ENCODE measurements at regions not wholly inside any gene's neighbourhood (a gene's known extent, or its start where the extent isn't known, plus 50 kb on each side); places are given as distances from the start of the nearest gene placed in this dataset.
"Not testable (repeated sequence)": the region's sequence is repeated elsewhere in the genome, so short reads cannot be mapped to it uniquely, and the experiment has no call there.

DNA sequence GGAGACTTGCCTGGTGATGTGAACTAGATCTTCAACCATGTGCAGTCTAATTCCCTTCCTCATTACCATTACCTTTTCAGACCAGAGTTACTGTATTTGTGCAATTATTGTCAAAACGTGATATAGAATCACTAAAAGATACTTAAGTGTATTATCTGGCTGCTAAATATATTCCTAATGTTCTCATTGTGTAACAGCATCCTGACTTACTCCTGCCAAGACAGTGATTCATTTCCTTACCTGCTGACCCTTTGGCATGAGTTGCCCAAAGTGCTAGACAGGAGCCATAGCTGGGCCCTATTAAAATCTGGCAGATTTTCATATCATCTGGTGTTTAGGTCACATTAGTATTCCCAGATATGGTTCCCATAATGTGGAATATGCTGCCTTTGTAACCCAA is 598.3 kb upstream of the CAMK1G start:
- TF ChIP-seq NFRKB (IDR thresholded peaks at IDR 0.05) (no peak), ARNT (IDR thresholded peaks at IDR 0.05) (no peak), CTBP1 (IDR thresholded peaks at IDR 0.05; ENCODE audit: borderline replicate concordance) (no peak), FOXK2 (IDR thresholded peaks at IDR 0.05) (no peak), HDGF (IDR thresholded peaks at IDR 0.05; ENCODE audit: borderline replicate concordance) (no peak)
- TF ChIP-seq, protein P1, sequence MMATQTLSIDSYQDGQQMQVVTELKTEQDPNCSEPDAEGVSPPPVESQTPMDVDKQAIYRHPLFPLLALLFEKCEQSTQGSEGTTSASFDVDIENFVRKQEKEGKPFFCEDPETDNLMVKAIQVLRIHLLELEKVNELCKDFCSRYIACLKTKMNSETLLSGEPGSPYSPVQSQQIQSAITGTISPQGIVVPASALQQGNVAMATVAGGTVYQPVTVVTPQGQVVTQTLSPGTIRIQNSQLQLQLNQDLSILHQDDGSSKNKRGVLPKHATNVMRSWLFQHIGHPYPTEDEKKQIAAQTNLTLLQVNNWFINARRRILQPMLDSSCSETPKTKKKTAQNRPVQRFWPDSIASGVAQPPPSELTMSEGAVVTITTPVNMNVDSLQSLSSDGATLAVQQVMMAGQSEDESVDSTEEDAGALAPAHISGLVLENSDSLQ (IDR thresholded peaks at IDR 0.05), result no peak
- DNase-seq (ENCODE audit: extremely low spot score), result no peak
- ChIA-PET CTCF (no interaction called here), POLR2A (no interaction called here)

DNA sequence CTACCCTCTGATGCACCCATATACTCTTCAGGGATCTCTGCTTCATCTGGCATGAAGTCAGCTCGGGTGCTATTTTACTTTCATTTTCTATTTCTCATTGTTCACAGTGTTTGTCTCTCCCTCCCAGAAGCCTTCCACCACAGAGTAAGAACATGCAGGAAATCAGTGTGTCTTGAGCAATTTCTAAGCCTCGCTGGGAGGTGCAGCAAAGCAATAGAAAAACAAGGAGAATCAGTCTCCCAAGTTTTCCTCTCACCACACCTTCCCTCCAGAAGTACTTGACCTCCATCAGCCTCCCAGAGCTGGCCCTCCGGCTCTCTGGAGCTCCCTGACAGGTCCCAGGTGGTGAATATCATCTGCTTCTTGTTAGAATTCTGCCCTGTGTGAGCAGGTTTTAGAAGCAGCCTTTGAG is 594.7 kb upstream of the CAMK1G start:
- no peak for DNase-seq (ENCODE audit: extremely low spot score)
- TF ChIP-seq HDGF (IDR thresholded peaks at IDR 0.05; ENCODE audit: borderline replicate concordance), result no peak
- no peak for TF ChIP-seq TARDBP (IDR thresholded peaks at IDR 0.05)
- no peak for TF ChIP-seq FOXK2 (IDR thresholded peaks at IDR 0.05)
- TF ChIP-seq LEF1 (IDR thresholded peaks at IDR 0.05; ENCODE audit: borderline replicate concordance), result no peak
- no peak for TF ChIP-seq SP1 (IDR thresholded peaks at IDR 0.05)
- no peak for TF ChIP-seq L3MBTL2 (conservative IDR thresholded peaks at IDR 0.05)
- TF ChIP-seq, protein P1 (IDR thresholded peaks at IDR 0.05), result no peak
- no peak for TF ChIP-seq FOXM1 (IDR thresholded peaks at IDR 0.05; ENCODE audit: borderline replicate concordance)
- TF ChIP-seq SUZ12 (IDR thresholded peaks at IDR 0.05), result no peak
- no peak for TF ChIP-seq ARNT (IDR thresholded peaks at IDR 0.05)
- no peak for TF ChIP-seq CTBP1 (IDR thresholded peaks at IDR 0.05; ENCODE audit: borderline replicate concordance)
- TF ChIP-seq ZNF384 (IDR thresholded peaks at IDR 0.05), result no peak
- no peak for TF ChIP-seq ELF4 (IDR thresholded peaks at IDR 0.05)
- TF ChIP-seq FOXA1 (IDR thresholded peaks at IDR 0.05), result no peak
- no peak for TF ChIP-seq BHLHE40 (IDR thresholded peaks at IDR 0.05; ENCODE audit: borderline replicate concordance)
- TF ChIP-seq NFRKB (IDR thresholded peaks at IDR 0.05), result no peak
- POLR2A ChIA-PET, result no interaction called here
- CTCF ChIA-PET, result no interaction called here

GRCh38 chr1:208990456-208990855 is 593.1 kb upstream of the CAMK1G start:
- ChIA-PET CTCF (no interaction called here), POLR2A (no interaction called here)
- TF ChIP-seq BHLHE40 (IDR thresholded peaks at IDR 0.05; ENCODE audit: borderline replicate concordance) (no peak), L3MBTL2 (conservative IDR thresholded peaks at IDR 0.05) (no peak), NFRKB (IDR thresholded peaks at IDR 0.05) (no peak), ZNF384 (IDR thresholded peaks at IDR 0.05) (no peak)
- no peak for DNase-seq (ENCODE audit: extremely low spot score)

DNA sequence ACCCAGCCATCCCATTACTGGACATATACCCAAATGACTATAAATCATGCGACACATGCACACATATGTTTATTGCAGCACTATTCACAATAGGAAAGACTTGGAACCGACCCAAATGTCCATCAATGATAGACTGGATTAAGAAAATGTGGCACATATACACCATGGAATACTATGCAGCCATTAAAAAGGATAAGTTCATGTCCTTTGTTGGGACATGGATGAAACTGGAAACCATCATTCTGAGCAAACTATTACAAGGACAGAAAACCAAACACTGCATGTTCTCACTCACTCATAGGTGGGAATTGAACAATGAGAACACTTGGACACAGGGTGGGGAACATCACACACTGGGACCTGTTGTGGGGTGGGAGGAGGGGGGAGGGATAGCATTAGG is 586.5 kb upstream of the CAMK1G start:
- CTCF ChIA-PET; DNase-seq (ENCODE audit: extremely low spot score); POLR2A ChIA-PET: not testable (repeated sequence)

DNA sequence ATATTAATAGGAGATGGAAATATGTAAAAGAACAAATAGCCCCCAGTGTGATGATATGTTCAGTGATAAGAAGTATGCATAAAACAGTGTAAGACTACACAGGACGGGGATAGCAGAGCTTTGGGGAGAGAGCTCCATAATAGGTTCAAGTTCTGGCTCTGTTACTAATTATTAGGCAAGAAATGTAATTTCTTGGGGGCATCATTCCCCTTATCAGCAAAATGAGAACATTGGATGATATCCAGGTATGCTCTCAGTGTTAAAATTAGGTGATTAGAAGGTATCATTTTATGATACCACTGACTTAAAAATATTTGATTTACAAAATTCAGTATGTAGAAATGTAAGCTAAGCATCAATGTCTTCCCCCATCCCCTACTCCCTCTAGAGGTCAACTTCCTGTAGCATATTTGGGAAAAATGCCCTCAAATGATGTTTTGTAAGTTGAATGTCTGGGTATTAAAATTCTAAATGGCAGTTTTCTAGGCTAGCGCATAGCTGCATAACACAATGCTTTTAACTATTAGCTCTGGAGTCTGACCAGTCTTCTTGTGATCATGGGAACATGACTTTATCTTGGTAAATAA is 585.7 kb upstream of the CAMK1G start:
- DNase-seq (ENCODE audit: extremely low spot score), result no peak
- CTCF ChIA-PET, result no interaction called here
- POLR2A ChIA-PET, result no interaction called here
- TF ChIP-seq HDGF (IDR thresholded peaks at IDR 0.05; ENCODE audit: borderline replicate concordance) (no peak), ELF4 (IDR thresholded peaks at IDR 0.05) (no peak), L3MBTL2 (conservative IDR thresholded peaks at IDR 0.05) (no peak), BHLHE40 (IDR thresholded peaks at IDR 0.05; ENCODE audit: borderline replicate concordance) (no peak), FOXK2 (IDR thresholded peaks at IDR 0.05) (no peak), LEF1 (IDR thresholded peaks at IDR 0.05; ENCODE audit: borderline replicate concordance) (no peak), ZNF384 (IDR thresholded peaks at IDR 0.05) (no peak), NFRKB (IDR thresholded peaks at IDR 0.05) (no peak), ARNT (IDR thresholded peaks at IDR 0.05) (no peak), FOXA1 (IDR thresholded peaks at IDR 0.05) (no peak), CTBP1 (IDR thresholded peaks at IDR 0.05; ENCODE audit: borderline replicate concordance) (no peak), SP1 (IDR thresholded peaks at IDR 0.05) (no peak), TARDBP (IDR thresholded peaks at IDR 0.05) (no peak), FOXM1 (IDR thresholded peaks at IDR 0.05; ENCODE audit: borderline replicate concordance) (no peak)
- TF ChIP-seq, protein P1 (IDR thresholded peaks at IDR 0.05), result no peak

GRCh38 chr1:209008586-209008985 is 574.9 kb upstream of the CAMK1G start:
- no peak for DNase-seq (ENCODE audit: extremely low spot score)
- TF ChIP-seq HDGF (IDR thresholded peaks at IDR 0.05; ENCODE audit: borderline replicate concordance) (no peak), ELF4 (IDR thresholded peaks at IDR 0.05) (no peak), FOXM1 (IDR thresholded peaks at IDR 0.05; ENCODE audit: borderline replicate concordance) (no peak), TARDBP (IDR thresholded peaks at IDR 0.05) (no peak), FOXK2 (IDR thresholded peaks at IDR 0.05) (no peak), LEF1 (IDR thresholded peaks at IDR 0.05; ENCODE audit: borderline replicate concordance) (no peak), NFRKB (IDR thresholded peaks at IDR 0.05) (no peak), ZNF384 (IDR thresholded peaks at IDR 0.05) (no peak)
- ChIA-PET CTCF (no interaction called here), POLR2A (no interaction called here)
